BLaER1 (cell line): ENCODE measurements at regions not wholly inside any gene's neighbourhood (a gene's known extent, or its start where the extent isn't known, plus 50 kb on each side); places are given as distances from the start of the nearest gene placed in this dataset.

Source experiments
- H3K27ac ChIP-seq: shearing (Covaris generic); formaldehyde crosslinking; 2 replicates; pipeline ENCODE4 v1.8.1; 2022
- H3K27me3 ChIP-seq: shearing (Covaris generic); formaldehyde crosslinking; 2 replicates; pipeline ENCODE4 v1.8.1; 2022
- H3K36me3 ChIP-seq: shearing (Covaris generic); formaldehyde crosslinking; 2 replicates; pipeline ENCODE4 v1.8.1; 2022
- H3K4me1 ChIP-seq: shearing (Covaris generic); formaldehyde crosslinking; 2 replicates; pipeline ENCODE4 v1.8.1; 2022
- H3K4me2 ChIP-seq: shearing (Covaris generic); formaldehyde crosslinking; 2 replicates; pipeline ENCODE4 v1.8.1; 2022
- H3K4me3 ChIP-seq: shearing (Covaris generic); formaldehyde crosslinking; 2 replicates; pipeline ENCODE4 v1.8.1; 2022
- H3K9ac ChIP-seq: shearing (Covaris generic); formaldehyde crosslinking; 2 replicates; pipeline ENCODE4 v1.8.1; 2022
- H3K9me3 ChIP-seq: shearing (Covaris generic); formaldehyde crosslinking; 2 replicates; pipeline ENCODE4 v1.8.1; 2022
- H4K20me1 ChIP-seq: shearing (Covaris generic); formaldehyde crosslinking; 2 replicates; pipeline ENCODE4 v1.8.1; 2022
- Cebpa-rat ChIP-seq: shearing (Covaris generic); IDR thresholded peaks from 2 replicates; pipeline ENCODE4 v1.8.1; 2022

DNA sequence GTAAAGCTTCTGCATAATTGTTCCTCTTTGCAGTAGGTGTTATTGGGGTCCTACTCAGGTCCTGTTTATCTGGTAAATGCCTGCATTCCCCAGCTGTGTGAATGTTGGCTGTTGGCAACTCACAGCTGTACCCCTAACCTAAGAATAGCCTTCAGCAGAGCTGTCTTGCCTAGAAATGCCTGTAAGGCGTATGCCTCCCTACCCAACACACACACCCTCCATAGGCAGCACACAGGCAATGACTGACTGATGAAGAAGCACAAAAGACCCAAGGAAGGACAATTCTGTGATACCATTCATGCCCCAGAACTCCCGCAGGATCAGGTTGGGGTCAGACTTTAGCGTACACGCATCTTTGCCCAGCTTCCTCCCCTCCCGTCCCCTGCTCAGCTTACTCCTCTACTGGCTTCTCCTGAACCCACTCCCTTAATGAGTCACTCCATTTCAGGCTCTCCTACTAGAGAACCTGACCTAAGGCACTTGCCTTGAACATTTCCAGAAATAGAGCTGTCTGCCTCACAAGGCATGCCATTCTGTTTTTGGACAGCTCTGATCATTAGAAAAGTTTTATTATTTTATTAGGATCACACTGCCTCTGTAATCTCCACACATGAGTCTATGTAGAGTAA, 99.2 kb upstream of the PIK3CG start:
- H3K27me3 ChIP-seq: no peaks in the 10 kb centered on the region
- no peaks in the 10 kb centered on the region for H3K9me3 ChIP-seq
- H3K4me3 ChIP-seq: no peak overlapping the region
- no peaks in the 10 kb centered on the region for H3K36me3 ChIP-seq
- H3K4me2 ChIP-seq: no peak overlapping the region
- no peaks in the 10 kb centered on the region for H4K20me1 ChIP-seq
- H3K4me1 ChIP-seq: peaks cover 22% of the 10 kb centered on the region
- no peak overlapping the region for H3K9ac ChIP-seq
- no peak overlapping the region for H3K27ac ChIP-seq
- TF ChIP-seq Cebpa-rat: no peak

DNA sequence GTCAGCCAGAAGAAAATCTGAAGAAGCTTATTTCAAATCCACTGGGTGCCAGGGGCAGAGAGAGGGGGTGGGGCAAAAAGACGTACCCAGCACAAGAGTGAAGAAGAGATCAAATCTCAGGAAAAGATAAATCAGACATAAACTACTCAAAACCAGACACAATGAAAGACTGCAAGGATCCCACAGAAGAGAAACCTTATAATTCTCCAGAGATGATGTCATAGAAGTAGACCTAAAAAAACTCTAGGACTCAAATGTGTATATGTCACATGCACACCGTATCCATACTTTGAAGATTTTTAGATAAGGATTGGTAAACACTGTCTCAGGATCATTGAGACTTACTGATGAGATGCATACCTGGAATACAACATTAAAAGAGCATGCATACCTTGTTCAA, 98.5 kb upstream of the PIK3CG start:
- no peak for TF ChIP-seq Cebpa-rat
- Histone ChIP-seq H3K9me3 (no peaks in the 10 kb centered on the region), H3K4me1 (peaks cover 22% of the 10 kb centered on the region), H3K4me2 (peak overlapping the region; percentile 64; the same call in 1 of the 2 replicates), H3K4me3 (no peak overlapping the region), H3K36me3 (no peaks in the 10 kb centered on the region), H4K20me1 (no peaks in the 10 kb centered on the region), H3K27ac (no peak overlapping the region), H3K27me3 (no peaks in the 10 kb centered on the region), H3K9ac (no peak overlapping the region)

DNA sequence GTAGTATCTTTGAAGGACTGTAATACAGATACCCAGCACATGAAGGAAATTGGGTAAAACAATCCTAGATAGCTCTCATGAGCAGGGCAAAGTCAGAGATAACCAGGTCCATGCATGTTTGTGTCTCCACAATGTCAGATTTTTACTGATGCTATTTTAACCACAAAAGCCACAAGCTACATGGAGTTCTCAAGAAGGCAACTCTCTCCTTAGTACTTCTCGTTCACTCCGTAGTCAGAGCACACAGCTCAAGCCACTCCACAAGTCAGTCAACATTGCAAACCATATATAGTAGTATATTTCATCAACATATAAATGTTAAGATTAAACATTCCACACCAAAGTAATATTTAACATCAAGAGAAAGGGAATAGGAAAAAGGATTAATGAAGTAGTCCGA, 98.0 kb upstream of the PIK3CG start:
- H3K27ac ChIP-seq: no peak overlapping the region
- TF ChIP-seq Cebpa-rat: no peak
- H3K36me3 ChIP-seq: no peaks in the 10 kb centered on the region
- H3K9ac ChIP-seq: no peak overlapping the region
- no peaks in the 10 kb centered on the region for H3K9me3 ChIP-seq
- peaks cover 22% of the 10 kb centered on the region for H3K4me1 ChIP-seq
- H3K4me2 ChIP-seq: peak overlapping the region; percentile 64
- no peaks in the 10 kb centered on the region for H4K20me1 ChIP-seq
- no peaks in the 10 kb centered on the region for H3K27me3 ChIP-seq
- no peak overlapping the region for H3K4me3 ChIP-seq

DNA sequence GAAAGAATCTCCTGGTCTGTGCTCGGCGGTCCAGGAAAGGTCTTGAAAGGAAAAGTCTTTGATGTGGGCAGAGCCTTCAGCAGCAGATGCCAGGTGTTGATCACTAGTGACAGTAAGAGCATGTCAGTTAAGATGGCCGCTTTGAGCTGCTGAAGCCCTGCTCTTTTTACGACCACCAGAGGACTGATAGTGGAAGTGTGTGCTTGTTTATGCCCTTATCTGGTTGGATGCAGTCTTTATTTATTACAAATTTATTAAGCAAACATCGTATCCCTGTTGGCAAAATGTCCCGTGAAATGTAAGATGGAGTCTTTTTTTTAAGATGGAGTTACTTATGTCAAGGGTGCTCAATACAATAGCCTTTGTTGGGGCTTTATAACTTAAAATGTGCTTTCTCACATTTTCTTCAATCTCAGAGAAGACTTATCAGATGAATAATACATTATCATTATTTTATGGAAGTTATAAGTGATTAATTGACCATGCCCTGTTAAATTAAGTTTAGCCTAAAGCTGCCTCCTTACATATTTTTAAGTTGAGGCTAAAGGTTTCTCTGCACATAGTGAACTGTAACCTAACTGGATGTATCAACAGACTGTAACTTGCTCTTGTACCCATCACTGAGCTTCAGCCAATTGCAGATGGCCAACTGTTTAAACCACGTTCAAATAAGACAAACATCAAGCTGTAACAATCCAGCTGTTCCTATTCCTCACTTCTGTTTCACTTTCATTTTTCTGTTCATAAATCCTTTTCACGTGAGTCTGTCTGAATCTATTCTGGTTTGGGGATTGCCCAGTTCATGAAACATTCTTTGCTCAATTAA, 97.4 kb upstream of the PIK3CG start:
- Histone ChIP-seq H3K4me3 (peak overlapping the region; percentile 22; the same call in 1 of the 2 replicates), H4K20me1 (no peaks in the 10 kb centered on the region), H3K27me3 (no peaks in the 10 kb centered on the region), H3K4me1 (peaks cover 22% of the 10 kb centered on the region), H3K9me3 (no peaks in the 10 kb centered on the region), H3K4me2 (peak overlapping the region; percentile 64), H3K27ac (0 out of 2 replicates have a peak overlapping the region, but pooled peaks have one; percentile 15), H3K36me3 (no peaks in the 10 kb centered on the region), H3K9ac (no peak overlapping the region)
- TF ChIP-seq Cebpa-rat: no peak

DNA sequence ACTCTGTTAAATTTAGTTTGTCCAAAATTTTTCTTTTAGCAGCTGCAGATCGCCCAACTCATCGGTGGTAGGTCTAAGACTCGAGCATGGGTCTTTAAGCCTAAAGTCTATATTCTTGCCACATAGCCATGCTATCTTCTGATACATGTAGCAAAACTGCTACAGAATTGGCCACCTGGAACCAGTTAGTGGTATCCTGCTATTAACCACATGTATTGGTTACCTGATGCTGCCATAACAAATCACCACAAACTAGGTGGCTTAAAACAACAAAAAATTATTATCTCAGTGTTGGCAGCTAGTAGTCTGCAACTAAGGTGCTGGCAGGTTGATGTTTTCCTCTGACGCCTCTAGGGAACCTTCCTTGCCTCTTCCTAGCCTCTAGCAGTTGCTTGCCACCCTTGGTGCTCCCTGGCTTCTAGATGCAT, 96.7 kb upstream of the PIK3CG start:
- Histone ChIP-seq H3K36me3 (no peaks in the 10 kb centered on the region), H3K27ac (0 out of 2 replicates have a peak overlapping the region, but pooled peaks have one; percentile 15), H3K9ac (no peak overlapping the region), H3K4me3 (peak overlapping the region; percentile 22; the same call in 1 of the 2 replicates), H3K27me3 (no peaks in the 10 kb centered on the region), H3K4me2 (peak overlapping the region; percentile 64), H4K20me1 (no peaks in the 10 kb centered on the region), H3K9me3 (no peaks in the 10 kb centered on the region), H3K4me1 (peaks cover 22% of the 10 kb centered on the region)
- TF ChIP-seq Cebpa-rat: no peak

DNA sequence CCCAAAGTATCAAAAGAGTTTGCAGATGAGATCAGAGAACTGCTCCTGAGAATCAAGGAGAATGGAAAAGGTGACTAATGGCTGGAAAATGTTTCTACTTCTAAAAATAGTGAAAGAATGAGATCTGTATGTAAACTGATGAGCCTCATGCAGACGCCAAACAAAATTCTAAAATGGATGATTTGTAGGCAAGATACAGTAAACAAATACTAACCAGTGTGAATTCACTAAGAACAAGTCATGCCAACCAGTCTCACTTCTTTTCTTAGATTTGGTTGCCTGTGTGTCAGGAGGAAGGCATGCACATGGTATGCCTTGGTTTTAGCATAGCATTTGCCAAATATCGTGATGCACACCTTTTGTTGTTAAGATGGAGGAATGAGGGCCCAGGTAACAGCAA, 94.9 kb upstream of the PIK3CG start:
- H3K9ac ChIP-seq: no peak overlapping the region
- no peak overlapping the region for H3K4me3 ChIP-seq
- H3K4me2 ChIP-seq: no peak overlapping the region
- no peaks in the 10 kb centered on the region; the same call in 1 of the 2 replicates for H3K9me3 ChIP-seq
- H3K4me1 ChIP-seq: peaks cover 22% of the 10 kb centered on the region
- no peak for TF ChIP-seq Cebpa-rat
- H3K27me3 ChIP-seq: no peaks in the 10 kb centered on the region
- H3K27ac ChIP-seq: no peak overlapping the region
- H4K20me1 ChIP-seq: no peaks in the 10 kb centered on the region
- no peaks in the 10 kb centered on the region for H3K36me3 ChIP-seq

DNA sequence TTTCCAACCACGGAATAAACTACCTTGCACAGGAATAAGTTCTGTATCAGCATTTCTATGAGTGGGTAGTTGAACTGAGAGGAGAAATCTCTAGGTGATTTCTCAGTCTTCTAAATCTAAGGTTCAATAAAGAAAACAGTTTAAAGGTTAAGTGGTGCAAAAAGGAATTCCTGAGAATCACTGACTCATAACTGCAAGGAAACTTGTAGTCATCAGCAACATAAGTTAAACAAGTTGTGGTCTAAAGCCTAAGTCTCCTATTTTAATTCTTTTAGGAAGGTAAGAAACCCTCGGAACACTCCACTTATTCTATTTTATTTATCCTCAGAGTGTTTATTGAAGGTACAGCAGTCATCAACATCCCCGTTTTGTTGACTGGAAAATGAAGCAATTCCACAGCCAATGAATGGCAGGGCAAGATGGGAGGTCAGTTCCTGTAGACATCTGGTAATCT, 92.4 kb upstream of the PIK3CG start:
- Histone ChIP-seq H3K9ac (no peak overlapping the region), H3K4me3 (no peak overlapping the region), H3K27me3 (no peaks in the 10 kb centered on the region), H3K9me3 (no peaks in the 10 kb centered on the region; the same call in 1 of the 2 replicates), H3K4me2 (no peak overlapping the region), H3K36me3 (no peaks in the 10 kb centered on the region), H3K27ac (no peak overlapping the region), H4K20me1 (no peaks in the 10 kb centered on the region), H3K4me1 (peaks cover 10% of the 10 kb centered on the region)
- TF ChIP-seq Cebpa-rat: no peak

DNA sequence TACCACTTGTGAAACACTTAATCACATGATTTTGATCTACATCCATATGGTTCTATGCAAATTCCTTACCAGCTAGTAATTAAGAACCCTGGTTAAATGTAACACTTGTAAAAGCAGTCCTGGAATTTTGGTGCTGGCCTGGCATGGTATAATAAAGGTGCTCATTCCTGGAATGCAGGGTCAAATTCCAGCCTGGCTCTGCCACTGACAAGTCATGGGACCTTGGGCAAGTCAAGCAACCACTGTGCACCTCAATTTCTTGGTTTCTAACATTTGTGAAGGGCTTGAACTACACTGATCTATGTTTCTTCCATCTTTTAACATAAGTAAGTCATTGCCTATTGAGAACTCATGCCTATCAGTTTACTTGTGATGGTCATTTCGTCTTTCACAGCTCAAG, 91.9 kb upstream of the PIK3CG start:
- peaks cover 5% of the 10 kb centered on the region for H3K4me1 ChIP-seq
- H3K4me2 ChIP-seq: no peak overlapping the region
- H3K4me3 ChIP-seq: no peak overlapping the region
- no peak overlapping the region for H3K9ac ChIP-seq
- H3K27me3 ChIP-seq: no peaks in the 10 kb centered on the region
- no peaks in the 10 kb centered on the region; the same call in 1 of the 2 replicates for H3K9me3 ChIP-seq
- no peaks in the 10 kb centered on the region for H3K36me3 ChIP-seq
- no peak overlapping the region for H3K27ac ChIP-seq
- TF ChIP-seq Cebpa-rat: no peak
- H4K20me1 ChIP-seq: no peaks in the 10 kb centered on the region

DNA sequence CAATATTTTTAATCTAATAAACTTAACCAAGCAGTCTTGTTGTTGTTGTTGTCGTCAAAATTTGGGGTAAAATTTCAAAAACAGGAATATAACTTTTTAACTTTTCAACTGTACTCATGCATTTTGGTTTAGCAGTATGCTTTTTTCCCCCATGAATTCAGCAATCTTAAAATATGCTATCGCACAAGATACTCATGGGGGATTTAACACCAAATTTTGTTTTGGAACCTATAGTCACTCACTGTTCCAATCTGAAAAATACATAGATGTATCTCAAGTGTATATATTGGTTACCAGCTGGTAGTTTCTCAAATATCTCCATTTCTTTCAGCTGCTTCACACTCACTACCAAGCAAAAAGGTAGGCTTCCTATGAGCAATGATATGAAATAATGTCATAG, 91.4 kb upstream of the PIK3CG start:
- no peak for TF ChIP-seq Cebpa-rat
- H3K36me3 ChIP-seq: no peaks in the 10 kb centered on the region
- no peaks in the 10 kb centered on the region for H3K27me3 ChIP-seq
- H3K4me1 ChIP-seq: no peaks in the 10 kb centered on the region; the same call in 1 of the 2 replicates
- no peaks in the 10 kb centered on the region for H4K20me1 ChIP-seq
- H3K9ac ChIP-seq: no peak overlapping the region
- no peak overlapping the region for H3K4me2 ChIP-seq
- no peak overlapping the region for H3K4me3 ChIP-seq
- no peak overlapping the region for H3K27ac ChIP-seq
- no peaks in the 10 kb centered on the region; the same call in 1 of the 2 replicates for H3K9me3 ChIP-seq

DNA sequence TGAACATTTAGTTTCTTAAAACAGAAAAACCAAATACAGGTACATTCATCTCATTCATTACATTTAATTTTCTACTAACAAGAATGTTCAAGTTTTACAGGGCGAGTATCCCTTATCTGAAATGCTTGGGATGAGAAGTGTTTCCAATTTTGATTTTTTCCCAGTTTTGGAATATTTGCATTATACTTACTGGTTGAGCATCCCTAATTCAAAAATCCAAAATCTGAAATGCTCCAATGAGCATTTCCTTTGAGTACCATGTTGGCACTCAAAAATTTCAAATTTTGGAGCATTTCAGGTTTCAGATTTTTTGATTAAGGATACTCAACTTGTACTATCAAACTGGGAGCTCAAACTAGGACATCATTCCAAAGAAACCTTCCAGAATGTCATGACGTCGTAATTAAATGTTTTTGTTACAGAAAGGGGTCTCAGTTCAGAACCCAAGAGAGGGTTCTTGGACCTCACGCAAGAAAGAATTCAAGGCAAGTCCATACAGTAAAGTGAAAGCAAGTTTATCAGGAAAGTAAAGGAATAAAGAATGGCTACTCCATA, 90.8 kb upstream of the PIK3CG start:
- Histone ChIP-seq H3K36me3 (no peaks in the 10 kb centered on the region), H3K27ac (no peak overlapping the region), H4K20me1 (no peaks in the 10 kb centered on the region), H3K9me3 (no peaks in the 10 kb centered on the region; the same call in 1 of the 2 replicates), H3K9ac (no peak overlapping the region), H3K4me1 (no peaks in the 10 kb centered on the region), H3K4me2 (no peak overlapping the region), H3K4me3 (no peak overlapping the region), H3K27me3 (no peaks in the 10 kb centered on the region)
- TF ChIP-seq Cebpa-rat: no peak
